A549 (cell line): ENCODE measurements at regions not wholly inside any gene's neighbourhood (a gene's known extent, or its start where the extent isn't known, plus 50 kb on each side); places are given as distances from the start of the nearest gene placed in this dataset.

Experiments
- ATAC-seq, 2 experiments: fragments of 200-7000 bp in 1 of 2; fragments of >200 bp in 1 of 2; cut with Nextera tagmentation in 1 of 2; cut with Tn5 transposase in 1 of 2; 3 replicates each; pipeline versions ENCODE4 v1.8.0 to v1.9.1; 2018 to 2020; ENCODE audit warnings: mild to moderate bottlenecking in 1 of 2, moderate library complexity in 1 of 2
- CTCF ChIA-PET: fragments of 300-600 bp; sonication (Branson Sonifier 250); formaldehyde crosslinking; extraction: SDS; loops from one replicate; lab custom pipeline; 2021; ENCODE audit warnings: antibody characterized with exemption, inconsistent platforms; lab: Yijun Ruan, JAX
- POLR2A ChIA-PET: fragments of 350-600 bp; formaldehyde crosslinking; extraction: SDS; loops from one replicate; lab custom pipeline; 2021; ENCODE audit warnings: antibody characterized with exemption, inconsistent platforms; lab: Yijun Ruan, JAX
- DNase-seq, 2 experiments: peaks; one replicate each; pipeline versions ENCODE4 v3.0.0 to v3.0.0-alpha.2; 2011 to 2016; ENCODE audit warnings: low read depth in 1 of 2, low spot score in 1 of 2
- FAIRE-seq: peaks from 2 replicates; lab custom pipeline; 2011; peaks lifted over from hg19 to GRCh38; lab: Jason Lieb, UNC
- H3K27ac ChIP-seq, 2 experiments: fragments of >200 bp; sonication (Bioruptor Twin); formaldehyde crosslinking; 3 replicates each; pipeline ENCODE4 v1.5.1; 2016 to 2017
- H3K4me1 ChIP-seq: fragments of >200 bp; sonication (Bioruptor Twin); formaldehyde crosslinking; 3 replicates; pipeline ENCODE4 v1.6.1; 2016
- H3K4me2 ChIP-seq: fragments of >200 bp; sonication (Bioruptor Twin); formaldehyde crosslinking; 3 replicates; pipeline ENCODE4 v1.6.1; 2016
- H3K4me3 ChIP-seq: fragments of >200 bp; sonication (Bioruptor Twin); formaldehyde crosslinking; 3 replicates; pipeline ENCODE4 v1.5.1; 2016
- H3K9me3 ChIP-seq: fragments of >200 bp; sonication (Bioruptor Twin); formaldehyde crosslinking; 3 replicates; pipeline ENCODE4 v1.6.1; 2016
- CHD2 ChIP-seq: fragments of 150-350 bp; IDR thresholded peaks from 2 replicates; pipeline ENCODE4 v1.6.1; 2014; ENCODE audit warnings: low read length; ENCODE audit not compliant: partially characterized antibody
- CHD4 ChIP-seq: fragments of 200-600 bp; sonication (generic); IDR thresholded peaks from 2 replicates; pipeline ENCODE4 v1.6.1; 2016; ENCODE audit warnings: antibody characterized with exemption, mild to moderate bottlenecking, borderline replicate concordance
- EHF ChIP-seq: fragments of 250-450 bp; sonication (Bioruptor Pico); IDR thresholded peaks from 2 replicates; pipeline ENCODE4 v1.5.0; 2020; ENCODE audit warnings: mild to moderate bottlenecking
- FOXS1 ChIP-seq: fragments of 250-450 bp; sonication (Bioruptor Pico); IDR thresholded peaks from 2 replicates; pipeline ENCODE4 v1.5.0; 2020; ENCODE audit warnings: mild to moderate bottlenecking, moderate library complexity
- HOXA7 ChIP-seq: fragments of 250-450 bp; sonication (Bioruptor Pico); IDR thresholded peaks from 2 replicates; pipeline ENCODE4 v1.5.0; 2020; ENCODE audit warnings: mild to moderate bottlenecking, moderate library complexity
- JUN ChIP-seq, 2 experiments: fragments of >200 bp; sonication (Bioruptor Twin); formaldehyde crosslinking; IDR thresholded peaks; 2 replicates in 1 of 2; 3 replicates in 1 of 2; pipeline ENCODE4 v1.6.1; 2016 to 2017
- MAFK ChIP-seq: fragments of 450-650 bp; IDR thresholded peaks from 2 replicates; pipeline ENCODE4 v1.6.1; 2014; ENCODE audit not compliant: partially characterized antibody
- NFE2L2 ChIP-seq: fragments of 150-350 bp; conservative IDR thresholded peaks from 2 replicates; pipeline ENCODE4 v1.6.1; 2014; ENCODE audit warnings: low read length
- NPAS2 ChIP-seq: fragments of 250-450 bp; sonication (Bioruptor Pico); IDR thresholded peaks from 2 replicates; pipeline ENCODE4 v1.8.0; 2022; ENCODE audit warnings: mild to moderate bottlenecking, moderate library complexity, borderline replicate concordance
- NR3C1 ChIP-seq: fragments of >200 bp; sonication (Bioruptor Twin); formaldehyde crosslinking; IDR thresholded peaks from 3 replicates; pipeline ENCODE4 v1.6.1; 2017
- RFX5 ChIP-seq: fragments of 450-650 bp; IDR thresholded peaks from 2 replicates; pipeline ENCODE4 v1.7.1; 2014; ENCODE audit warnings: antibody characterized with exemption, mild to moderate bottlenecking, moderate library complexity
- RNF2 ChIP-seq: fragments of 200-600 bp; sonication (generic); IDR thresholded peaks from 2 replicates; pipeline ENCODE4 v1.6.1; 2016; ENCODE audit warnings: low read depth, mild to moderate bottlenecking, antibody characterized with exemption, moderate library complexity, borderline replicate concordance
- ZFP36 ChIP-seq: fragments of 450-650 bp; IDR thresholded peaks from 2 replicates; pipeline ENCODE4 v1.6.1; 2014; ENCODE audit warnings: borderline replicate concordance; ENCODE audit not compliant: partially characterized antibody
- WGBS: methylation state at CpG from one replicate; pipeline ENCODE4 v1.1.6; 2017; ENCODE audit errors: missing lambda C conversion rate; 5-methylcytosine and 5-hydroxymethylcytosine counted together
- TF ChIP-seq, protein P1 (sequence below): IDR thresholded peaks from 2 replicates; pipeline ENCODE4 v1.6.1; 2012
- TF ChIP-seq, protein P2 (sequence below): fragments of 200-600 bp; sonication (generic); IDR thresholded peaks from 2 replicates; pipeline ENCODE4 v1.6.1; 2016; ENCODE audit warnings: antibody characterized with exemption, mild to moderate bottlenecking, moderate library complexity
- TF ChIP-seq, protein P3 (sequence below): fragments of 450-650 bp; IDR thresholded peaks from 2 replicates; pipeline ENCODE4 v1.6.1; 2014; ENCODE audit warnings: antibody characterized with exemption
- TF ChIP-seq, protein P4 (sequence below): fragments of >200 bp; sonication (Bioruptor Twin); formaldehyde crosslinking; IDR thresholded peaks from 3 replicates; pipeline ENCODE4 v1.5.1; 2016
- TF ChIP-seq, protein P5 (sequence below): fragments of >200 bp; sonication (Bioruptor Twin); formaldehyde crosslinking; IDR thresholded peaks from 3 replicates; pipeline ENCODE4 v1.6.1; 2016

DNA sequence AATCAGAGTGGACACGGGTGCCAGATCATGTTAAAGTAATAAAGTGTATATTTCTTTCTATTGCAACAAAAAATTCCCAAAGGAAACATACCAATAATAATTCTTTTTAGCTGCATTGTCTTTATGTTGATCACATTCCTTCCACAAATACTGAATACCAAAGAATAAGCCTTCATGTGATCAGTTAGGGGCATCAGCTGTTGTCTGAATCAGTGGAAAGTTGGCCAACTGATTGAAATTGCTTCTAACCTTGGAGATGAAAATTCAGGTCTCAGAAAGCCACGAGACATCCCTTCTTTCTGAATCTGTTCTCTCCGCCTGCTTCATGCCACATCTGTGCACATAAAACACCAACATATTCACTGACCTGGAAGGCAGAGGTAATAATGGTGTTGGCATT lies 785.2 kb downstream of the KCNA4 start (continued):
- TF ChIP-seq RFX5 (no peak), JUN (IDR thresholded peaks at IDR 0.05) (no peak), EHF (CRISPR knock-in tag) (no peak), FOXS1 (CRISPR knock-in tag) (no peak)
- TF ChIP-seq, protein P1, sequence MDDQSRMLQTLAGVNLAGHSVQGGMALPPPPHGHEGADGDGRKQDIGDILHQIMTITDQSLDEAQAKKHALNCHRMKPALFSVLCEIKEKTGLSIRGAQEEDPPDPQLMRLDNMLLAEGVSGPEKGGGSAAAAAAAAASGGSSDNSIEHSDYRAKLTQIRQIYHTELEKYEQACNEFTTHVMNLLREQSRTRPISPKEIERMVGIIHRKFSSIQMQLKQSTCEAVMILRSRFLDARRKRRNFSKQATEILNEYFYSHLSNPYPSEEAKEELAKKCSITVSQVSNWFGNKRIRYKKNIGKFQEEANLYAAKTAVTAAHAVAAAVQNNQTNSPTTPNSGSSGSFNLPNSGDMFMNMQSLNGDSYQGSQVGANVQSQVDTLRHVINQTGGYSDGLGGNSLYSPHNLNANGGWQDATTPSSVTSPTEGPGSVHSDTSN: no peak

DNA sequence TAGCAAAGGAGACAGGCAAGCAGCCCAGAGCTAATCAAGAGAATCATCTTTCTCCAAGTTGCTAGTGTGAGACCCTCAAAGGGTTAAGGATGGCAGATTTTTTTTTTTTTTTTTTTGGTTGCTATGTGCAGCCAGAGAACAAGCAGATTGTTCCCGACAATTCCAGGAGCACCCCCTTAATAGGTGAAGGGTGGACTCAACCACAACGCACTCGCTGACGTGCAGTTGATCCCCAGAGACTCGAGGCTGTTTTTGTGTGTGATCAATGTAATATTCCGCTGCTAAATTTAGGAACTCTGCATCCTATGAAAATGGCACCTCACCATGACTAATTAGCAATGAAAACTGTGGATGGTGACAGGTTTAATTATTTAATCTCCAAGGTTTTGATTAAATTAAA lies 789.0 kb downstream of the KCNA4 start:
- H3K9me3 ChIP-seq: peaks cover 6% of the 10 kb centered on the region; the same call in 1 of the 3 replicates
- ATAC-seq (no peak), FAIRE-seq (no peak), DNase-seq (no peak)
- H3K27ac ChIP-seq: no peak overlapping the region
- H3K4me1 ChIP-seq: no peaks in the 10 kb centered on the region
- 69% methylated on average over 6 of the region's 6 CpGs for WGBS
- no peak overlapping the region for H3K4me3 ChIP-seq
- no peak overlapping the region for H3K4me2 ChIP-seq
- TF ChIP-seq, protein P2, sequence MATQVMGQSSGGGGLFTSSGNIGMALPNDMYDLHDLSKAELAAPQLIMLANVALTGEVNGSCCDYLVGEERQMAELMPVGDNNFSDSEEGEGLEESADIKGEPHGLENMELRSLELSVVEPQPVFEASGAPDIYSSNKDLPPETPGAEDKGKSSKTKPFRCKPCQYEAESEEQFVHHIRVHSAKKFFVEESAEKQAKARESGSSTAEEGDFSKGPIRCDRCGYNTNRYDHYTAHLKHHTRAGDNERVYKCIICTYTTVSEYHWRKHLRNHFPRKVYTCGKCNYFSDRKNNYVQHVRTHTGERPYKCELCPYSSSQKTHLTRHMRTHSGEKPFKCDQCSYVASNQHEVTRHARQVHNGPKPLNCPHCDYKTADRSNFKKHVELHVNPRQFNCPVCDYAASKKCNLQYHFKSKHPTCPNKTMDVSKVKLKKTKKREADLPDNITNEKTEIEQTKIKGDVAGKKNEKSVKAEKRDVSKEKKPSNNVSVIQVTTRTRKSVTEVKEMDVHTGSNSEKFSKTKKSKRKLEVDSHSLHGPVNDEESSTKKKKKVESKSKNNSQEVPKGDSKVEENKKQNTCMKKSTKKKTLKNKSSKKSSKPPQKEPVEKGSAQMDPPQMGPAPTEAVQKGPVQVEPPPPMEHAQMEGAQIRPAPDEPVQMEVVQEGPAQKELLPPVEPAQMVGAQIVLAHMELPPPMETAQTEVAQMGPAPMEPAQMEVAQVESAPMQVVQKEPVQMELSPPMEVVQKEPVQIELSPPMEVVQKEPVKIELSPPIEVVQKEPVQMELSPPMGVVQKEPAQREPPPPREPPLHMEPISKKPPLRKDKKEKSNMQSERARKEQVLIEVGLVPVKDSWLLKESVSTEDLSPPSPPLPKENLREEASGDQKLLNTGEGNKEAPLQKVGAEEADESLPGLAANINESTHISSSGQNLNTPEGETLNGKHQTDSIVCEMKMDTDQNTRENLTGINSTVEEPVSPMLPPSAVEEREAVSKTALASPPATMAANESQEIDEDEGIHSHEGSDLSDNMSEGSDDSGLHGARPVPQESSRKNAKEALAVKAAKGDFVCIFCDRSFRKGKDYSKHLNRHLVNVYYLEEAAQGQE: no peak
- TF ChIP-seq, protein P3, sequence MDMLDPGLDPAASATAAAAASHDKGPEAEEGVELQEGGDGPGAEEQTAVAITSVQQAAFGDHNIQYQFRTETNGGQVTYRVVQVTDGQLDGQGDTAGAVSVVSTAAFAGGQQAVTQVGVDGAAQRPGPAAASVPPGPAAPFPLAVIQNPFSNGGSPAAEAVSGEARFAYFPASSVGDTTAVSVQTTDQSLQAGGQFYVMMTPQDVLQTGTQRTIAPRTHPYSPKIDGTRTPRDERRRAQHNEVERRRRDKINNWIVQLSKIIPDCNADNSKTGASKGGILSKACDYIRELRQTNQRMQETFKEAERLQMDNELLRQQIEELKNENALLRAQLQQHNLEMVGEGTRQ: no peak
- TF ChIP-seq NPAS2 (CRISPR knock-in tag) (no peak), ZFP36 (no peak), RNF2 (no peak), NR3C1 (no peak), NFE2L2 (no peak), MAFK (no peak), CHD2 (no peak), FOXS1 (CRISPR knock-in tag) (no peak), CHD4 (no peak), HOXA7 (CRISPR knock-in tag) (no peak)
- TF ChIP-seq, protein P4, sequence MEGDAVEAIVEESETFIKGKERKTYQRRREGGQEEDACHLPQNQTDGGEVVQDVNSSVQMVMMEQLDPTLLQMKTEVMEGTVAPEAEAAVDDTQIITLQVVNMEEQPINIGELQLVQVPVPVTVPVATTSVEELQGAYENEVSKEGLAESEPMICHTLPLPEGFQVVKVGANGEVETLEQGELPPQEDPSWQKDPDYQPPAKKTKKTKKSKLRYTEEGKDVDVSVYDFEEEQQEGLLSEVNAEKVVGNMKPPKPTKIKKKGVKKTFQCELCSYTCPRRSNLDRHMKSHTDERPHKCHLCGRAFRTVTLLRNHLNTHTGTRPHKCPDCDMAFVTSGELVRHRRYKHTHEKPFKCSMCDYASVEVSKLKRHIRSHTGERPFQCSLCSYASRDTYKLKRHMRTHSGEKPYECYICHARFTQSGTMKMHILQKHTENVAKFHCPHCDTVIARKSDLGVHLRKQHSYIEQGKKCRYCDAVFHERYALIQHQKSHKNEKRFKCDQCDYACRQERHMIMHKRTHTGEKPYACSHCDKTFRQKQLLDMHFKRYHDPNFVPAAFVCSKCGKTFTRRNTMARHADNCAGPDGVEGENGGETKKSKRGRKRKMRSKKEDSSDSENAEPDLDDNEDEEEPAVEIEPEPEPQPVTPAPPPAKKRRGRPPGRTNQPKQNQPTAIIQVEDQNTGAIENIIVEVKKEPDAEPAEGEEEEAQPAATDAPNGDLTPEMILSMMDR: no peak
- TF ChIP-seq, protein P1: no peak
- TF ChIP-seq, protein P5, sequence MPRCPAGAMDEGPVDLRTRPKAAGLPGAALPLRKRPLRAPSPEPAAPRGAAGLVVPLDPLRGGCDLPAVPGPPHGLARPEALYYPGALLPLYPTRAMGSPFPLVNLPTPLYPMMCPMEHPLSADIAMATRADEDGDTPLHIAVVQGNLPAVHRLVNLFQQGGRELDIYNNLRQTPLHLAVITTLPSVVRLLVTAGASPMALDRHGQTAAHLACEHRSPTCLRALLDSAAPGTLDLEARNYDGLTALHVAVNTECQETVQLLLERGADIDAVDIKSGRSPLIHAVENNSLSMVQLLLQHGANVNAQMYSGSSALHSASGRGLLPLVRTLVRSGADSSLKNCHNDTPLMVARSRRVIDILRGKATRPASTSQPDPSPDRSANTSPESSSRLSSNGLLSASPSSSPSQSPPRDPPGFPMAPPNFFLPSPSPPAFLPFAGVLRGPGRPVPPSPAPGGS: no peak
- CTCF ChIA-PET: interaction anchor here (0.6 kb wide), 1 partner anchor 505 kb away, joined by 4 read pairs; no protein-coding TSS in a partner anchor
- POLR2A ChIA-PET: no interaction called here
